ENCODE measurements at regions not wholly inside any gene's neighbourhood (a gene's known extent, or its start where the extent isn't known, plus 50 kb on each side); places are given as distances from the start of the nearest gene placed in this dataset.

DNA sequence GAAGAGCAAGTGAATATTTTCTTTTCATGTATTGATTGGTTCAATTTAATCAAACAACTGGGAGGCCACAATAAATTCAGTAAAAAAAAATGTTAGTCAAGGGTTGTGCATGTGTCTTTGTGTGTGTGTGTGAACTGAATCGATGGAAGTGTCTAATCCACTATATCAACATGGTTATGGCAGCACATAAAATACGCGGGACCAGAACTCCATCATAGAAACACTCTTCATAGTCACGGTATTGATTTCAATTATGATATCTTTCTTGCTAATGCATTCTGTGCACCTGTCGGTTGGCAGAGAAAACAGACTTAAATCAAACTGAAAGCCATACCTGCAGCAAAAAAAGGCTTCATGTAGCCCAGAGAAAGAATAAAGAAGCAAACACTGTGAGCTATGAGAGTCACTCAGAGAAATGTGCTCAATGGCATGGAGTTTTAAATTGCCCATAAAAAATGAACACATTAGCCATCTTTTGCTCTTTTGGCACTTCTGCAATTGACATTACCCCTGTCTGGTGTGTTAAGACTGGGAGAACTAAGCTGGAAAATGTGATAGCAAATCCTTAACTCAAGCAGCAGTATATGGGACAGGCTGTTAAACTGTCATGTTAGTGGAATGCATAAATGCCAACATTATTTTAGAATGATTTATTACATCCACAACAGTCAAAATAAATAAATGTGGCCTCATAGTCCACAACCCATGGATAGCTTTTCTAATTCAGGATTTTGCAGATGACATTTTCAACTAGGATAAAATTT lies 642.4 kb upstream of the C9orf72 start:
- TF ChIP-seq, protein P1, sequence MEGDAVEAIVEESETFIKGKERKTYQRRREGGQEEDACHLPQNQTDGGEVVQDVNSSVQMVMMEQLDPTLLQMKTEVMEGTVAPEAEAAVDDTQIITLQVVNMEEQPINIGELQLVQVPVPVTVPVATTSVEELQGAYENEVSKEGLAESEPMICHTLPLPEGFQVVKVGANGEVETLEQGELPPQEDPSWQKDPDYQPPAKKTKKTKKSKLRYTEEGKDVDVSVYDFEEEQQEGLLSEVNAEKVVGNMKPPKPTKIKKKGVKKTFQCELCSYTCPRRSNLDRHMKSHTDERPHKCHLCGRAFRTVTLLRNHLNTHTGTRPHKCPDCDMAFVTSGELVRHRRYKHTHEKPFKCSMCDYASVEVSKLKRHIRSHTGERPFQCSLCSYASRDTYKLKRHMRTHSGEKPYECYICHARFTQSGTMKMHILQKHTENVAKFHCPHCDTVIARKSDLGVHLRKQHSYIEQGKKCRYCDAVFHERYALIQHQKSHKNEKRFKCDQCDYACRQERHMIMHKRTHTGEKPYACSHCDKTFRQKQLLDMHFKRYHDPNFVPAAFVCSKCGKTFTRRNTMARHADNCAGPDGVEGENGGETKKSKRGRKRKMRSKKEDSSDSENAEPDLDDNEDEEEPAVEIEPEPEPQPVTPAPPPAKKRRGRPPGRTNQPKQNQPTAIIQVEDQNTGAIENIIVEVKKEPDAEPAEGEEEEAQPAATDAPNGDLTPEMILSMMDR (optimal IDR thresholded peaks at IDR 0.05 in 1 of 3, IDR thresholded peaks at IDR 0.05 in 1 of 3, conservative IDR thresholded peaks at IDR 0.05 in 1 of 3; ENCODE audit: extremely low read depth in 1 of 3, insufficient read depth in 2 of 3, low read length in 3 of 3): no peak
- no peak for TF ChIP-seq EZH2 (IDR thresholded peaks at IDR 0.05; ENCODE audit: low read length)

Data from keratinocyte (primary cell).